ENCODE measurements at regions not wholly inside any gene's neighbourhood (a gene's known extent, or its start where the extent isn't known, plus 50 kb on each side); places are given as distances from the start of the nearest gene placed in this dataset.
"Not testable (repeated sequence)": the region's sequence is repeated elsewhere in the genome, so short reads cannot be mapped to it uniquely, and the experiment has no call there.

GRCh38 chr2:193199322-193199721 lies 1004.6 kb upstream of the TMEFF2 start:
- DNase-seq (ENCODE audit: low spot score) (no peak), ATAC-seq (ENCODE audit: low FRiP score) (no peak)
- TF ChIP-seq CTCF (IDR thresholded peaks at IDR 0.05), result no peak

- no peak for TF ChIP-seq CTCF (IDR thresholded peaks at IDR 0.05)
- no peak for ATAC-seq (ENCODE audit: low FRiP score)
- no peak for DNase-seq (ENCODE audit: low spot score)
Observed at GRCh38 chr2:193187816-193188215, 993.1 kb upstream of the TMEFF2 start.

- ATAC-seq (ENCODE audit: low FRiP score); DNase-seq (ENCODE audit: low spot score): not testable (repeated sequence)
Observed at GRCh38 chr2:193170981-193171380, 976.2 kb upstream of the TMEFF2 start.

- no peak for ATAC-seq (ENCODE audit: low FRiP score)
- no peak for DNase-seq (ENCODE audit: low spot score)
- TF ChIP-seq CTCF (IDR thresholded peaks at IDR 0.05), result no peak
Observed at GRCh38 chr2:193156480-193156879, 961.7 kb upstream of the TMEFF2 start.

GRCh38 chr2:193154076-193154475 lies 959.3 kb upstream of the TMEFF2 start:
- TF ChIP-seq CTCF (IDR thresholded peaks at IDR 0.05), result no peak
- DNase-seq (ENCODE audit: low spot score) (no peak), ATAC-seq (ENCODE audit: low FRiP score) (no peak)

- ATAC-seq (ENCODE audit: low FRiP score), result no peak
- no peak for TF ChIP-seq CTCF (IDR thresholded peaks at IDR 0.05)
- DNase-seq (ENCODE audit: low spot score), result no peak
Observed at GRCh38 chr2:193153576-193153975, 958.8 kb upstream of the TMEFF2 start.

GRCh38 chr2:193142467-193142866 lies 947.7 kb upstream of the TMEFF2 start:
- not testable (repeated sequence) for ATAC-seq (ENCODE audit: low FRiP score); DNase-seq (ENCODE audit: low spot score)

- ATAC-seq (ENCODE audit: low FRiP score) (no peak), DNase-seq (ENCODE audit: low spot score) (no peak)
- no peak for TF ChIP-seq CTCF (IDR thresholded peaks at IDR 0.05)
Observed at GRCh38 chr2:193141998-193142397, 947.3 kb upstream of the TMEFF2 start.

- not testable (repeated sequence) for ATAC-seq (ENCODE audit: low FRiP score); DNase-seq (ENCODE audit: low spot score)
Observed at GRCh38 chr2:193140895-193141294, 946.2 kb upstream of the TMEFF2 start.

Measured in omental fat pad (tissue), 3 donors.